Heart left ventricle (tissue), 16 donors: ENCODE measurements at regions not wholly inside any gene's neighbourhood (a gene's known extent, or its start where the extent isn't known, plus 50 kb on each side); places are given as distances from the start of the nearest gene placed in this dataset.

ENCODE experiments used
- ATAC-seq, 4 donors: fragments of 200-7000 bp; cut with Tn5 transposase; one replicate each; pipeline ENCODE4 v1.9.1; 2020 to 2022; ENCODE audit warnings: moderate library complexity in 4 of 4, mild to moderate bottlenecking in 3 of 4, moderate number of reproducible peaks in 1 of 4
- DNase-seq, 5 donors: peaks; one replicate each; pipeline ENCODE4 v3.0.0-alpha.2; 2020
- H3K27ac ChIP-seq, 12 donors: fragments of 200-600 bp; sonication (generic) in 4 of 12; one replicate each; pipeline versions ENCODE4 v1.5.0 to v1.8.0; 2016 to 2022; ENCODE audit warnings: mild to moderate bottlenecking in 2 of 12
- H3K27me3 ChIP-seq, 9 donors: fragments of 200-600 bp; sonication (generic) in 2 of 9; one replicate each; pipeline versions ENCODE4 v1.5.1 to v1.8.0; 2016 to 2022; ENCODE audit warnings: mild to moderate bottlenecking in 3 of 9
- H3K36me3 ChIP-seq, 9 donors: fragments of 200-600 bp; sonication (generic) in 2 of 9; one replicate each; pipeline versions ENCODE4 v1.5.0 to v1.8.0; 2018 to 2022; ENCODE audit warnings: mild to moderate bottlenecking in 2 of 9
- H3K4me1 ChIP-seq, 12 donors: fragments of 200-600 bp; sonication (generic) in 4 of 12; one replicate each; pipeline versions ENCODE4 v1.5.0 to v1.8.0; 2016 to 2022; ENCODE audit warnings: mild to moderate bottlenecking in 3 of 12
- H3K4me3 ChIP-seq, 12 donors: fragments of 200-600 bp; sonication (generic) in 4 of 12; one replicate each; pipeline versions ENCODE4 v1.5.0 to v1.8.0; 2017 to 2022; ENCODE audit warnings: mild to moderate bottlenecking in 9 of 12, moderate library complexity in 4 of 12
- H3K9me3 ChIP-seq, 12 donors: fragments of 200-600 bp; sonication (generic) in 4 of 12; one replicate each; pipeline versions ENCODE4 v1.5.0 to v1.8.0; 2016 to 2022; ENCODE audit warnings: mild to moderate bottlenecking in 1 of 12
- CTCF ChIP-seq, 12 donors: fragments of 200-600 bp; sonication (generic) in 4 of 12; IDR thresholded peaks; one replicate each; pipeline versions ENCODE4 v1.5.0 to v1.8.0; 2018 to 2022; ENCODE audit warnings: antibody characterized with exemption in 12 of 12, mild to moderate bottlenecking in 5 of 12
- POLR2A ChIP-seq, 2 donors: fragments of 450-650 bp; IDR thresholded peaks; one replicate each; pipeline ENCODE4 v1.6.1; 2017; ENCODE audit warnings: antibody characterized with exemption in 2 of 2, mild to moderate bottlenecking in 2 of 2, moderate library complexity in 2 of 2
- WGBS, 4 donors: extraction: QIAGEN DNeasy Blood & Tissue Kit in 2 of 4; methylation state at CpG; one replicate each; pipeline versions ENCODE4 v1.1.5 to v1.1.7; 2013 to 2018; 5-methylcytosine and 5-hydroxymethylcytosine counted together
- intact Hi-C, 10 donors: fragments of 100-400 bp; cut with DNase I; formaldehyde crosslinking; loops; one replicate each; pipeline versions ENCODE4 v1.11.1 to v1.14.2; 2022
- donor health status: ischemic (EF 13 %, LVEDD 7.1; RV severe dilation, severe dysfunction).
- donor health status: healthy with polysubstance abuse.
- donor health status: DM: no; HTN: yes; CAD: no.
- donor health status: DM: no; HTN: no; CAD: no.
- donor health status: ischemic (EF 25% LVEDD 6.9; RV normal size, moderate dysfunction).
- donor health status: ischemic (EF 25% LVEDD 5.7; RV mildly dilated, moderate dysfunction).
- donor health status: healthy.
- donor health status: DM: yes; HTN: yes; CAD: no.
- donor health status: ischemic (EF 35%, LVEDD 5.7; RV mildly dilated, moderate dysfunction).
- donor health status: nonischemic (EF 11% LVEDD 7.7; RV severe dilation, severe dysfunction).
- donor health status: DM: yes; HTN: yes; CAD: no.
- donor health status: PGD.
- donor health status: ischemic (EF 29% LVEDD 5.4; RV normal size, mild dysfunction).
- donor health status: nonischemic (EF 23%, LVEDD 6.1; RV moderate dilation, normal function).

- no peak for DNase-seq
- no peaks in the 10 kb centered on the region for H3K9me3 ChIP-seq
- intact Hi-C loops = no loop called here
- H3K4me3 ChIP-seq = no peak overlapping the region
- WGBS, 4 donors = 56 to 68% (median 63%) methylated on average over 6 of the region's 6 CpGs
- TF ChIP-seq CTCF (IDR thresholded peaks at IDR 0.05) (no peak), POLR2A (IDR thresholded peaks at IDR 0.05) (no peak)
- no peak for ATAC-seq
- no peaks in the 10 kb centered on the region for H3K4me1 ChIP-seq
- H3K27ac ChIP-seq = no peak overlapping the region
- no peaks in the 10 kb centered on the region for H3K36me3 ChIP-seq
- H3K27me3 ChIP-seq = no peaks in the 10 kb centered on the region
These were observed 237.3 kb upstream of the SP8 start for GRCh38 chr7:21023841-21024484.

- TF ChIP-seq POLR2A (IDR thresholded peaks at IDR 0.05) (no peak), CTCF (IDR thresholded peaks at IDR 0.05) (no peak)
- Histone ChIP-seq H3K27me3 (no peaks in the 10 kb centered on the region), H3K9me3 (no peaks in the 10 kb centered on the region), H3K4me1 (no peaks in the 10 kb centered on the region), H3K27ac (no peak overlapping the region), H3K36me3 (no peaks in the 10 kb centered on the region), H3K4me3 (no peak overlapping the region)
- intact Hi-C loops = no loop called here
- no peak for ATAC-seq
- WGBS, 4 donors = 53 to 62% (median 59%) methylated on average over 5 of the region's 5 CpGs
- no peak for DNase-seq
These were observed 237.8 kb upstream of the SP8 start for GRCh38 chr7:21024485-21024867.

GRCh38 chr7:21028186-21028585 is 241.5 kb upstream of the SP8 start:
- Histone ChIP-seq H3K4me3 (no peak overlapping the region), H3K27me3 (no peaks in the 10 kb centered on the region), H3K27ac (no peak overlapping the region), H3K36me3 (no peaks in the 10 kb centered on the region), H3K4me1 (no peaks in the 10 kb centered on the region), H3K9me3 (no peaks in the 10 kb centered on the region)
- 52 to 66% (median 60%) methylated on average over 13 of the region's 13 CpGs for WGBS, 4 donors
- intact Hi-C loops = no loop called here
- no peak for DNase-seq
- TF ChIP-seq POLR2A (IDR thresholded peaks at IDR 0.05) = no peak
- TF ChIP-seq CTCF (IDR thresholded peaks at IDR 0.05) = no peak
- no peak for ATAC-seq

GRCh38 chr7:21028599-21028998 is 241.9 kb upstream of the SP8 start:
- Histone ChIP-seq H3K27ac (no peak overlapping the region), H3K4me1 (no peaks in the 10 kb centered on the region), H3K9me3 (no peaks in the 10 kb centered on the region), H3K4me3 (no peak overlapping the region), H3K36me3 (no peaks in the 10 kb centered on the region), H3K27me3 (no peaks in the 10 kb centered on the region)
- ATAC-seq (no peak), DNase-seq (no peak)
- TF ChIP-seq POLR2A (IDR thresholded peaks at IDR 0.05) = no peak
- no peak for TF ChIP-seq CTCF (IDR thresholded peaks at IDR 0.05)
- WGBS, 4 donors = 65 to 73% (median 68%) methylated on average over 3 of the region's 3 CpGs
- intact Hi-C loops = no loop called here
